ENCODE measurements at regions not wholly inside any gene's neighbourhood (a gene's known extent, or its start where the extent isn't known, plus 50 kb on each side); places are given as distances from the start of the nearest gene placed in this dataset.

GRCh38 chr5:149441986-149442385, 62.9 kb upstream of the IL17B start:
- Mint-ChIP-seq H3K36me3 (ENCODE audit: insufficient read depth, unreplicated experiment) (no peaks in the 10 kb centered on the region), H3K27ac (ENCODE audit: low read depth, unreplicated experiment) (peak overlapping the region; percentile 84), H3K27me3 (ENCODE audit: insufficient read depth, unreplicated experiment) (no peaks in the 10 kb centered on the region), H3K9me3 (ENCODE audit: unreplicated experiment) (no peaks in the 10 kb centered on the region), H3K4me1 (ENCODE audit: insufficient read depth, unreplicated experiment) (peaks cover 59% of the 10 kb centered on the region), H3K4me3 (ENCODE audit: unreplicated experiment) (peak overlapping the region; percentile 41)
- BruUV-seq (replicated peaks), result no TSS peak
- ChIA-PET POLR2A (interaction anchor here (0.8 to 30.8 kb wide), 21 partner anchors 9 to 177 kb away, joined by 3 to 1058 read pairs (median 5); partner anchors contain the start of gene CSNK1A1), CTCF (interaction anchor here (0.6 to 21.8 kb wide), 34 partner anchors 9 to 394 kb away, joined by 3 to 662 read pairs (median 8); partner anchors contain the start of genes ARHGEF37, CSNK1A1 and IL17B)
- intact Hi-C loops (cut with micrococcal nuclease), result loop anchor here (1.0 kb wide), 3 partner anchors 47 to 176 kb away; no protein-coding TSS in a partner anchor
- DNase-seq (ENCODE audit: unreplicated experiment), result peak; percentile 38
- TF ChIP-seq CTCF (IDR thresholded peaks at IDR 0.05; ENCODE audit: unreplicated experiment), result no peak

- CTCF ChIA-PET, result interaction anchor here (0.5 to 21.8 kb wide), 40 partner anchors 8 to 522 kb away, joined by 3 to 662 read pairs (median 6); partner anchors contain the start of genes ARHGEF37, CSNK1A1 and IL17B
- H3K27ac Mint-ChIP-seq (ENCODE audit: low read depth, unreplicated experiment), result peak overlapping the region; percentile 84
- no TSS peak for BruUV-seq (replicated peaks)
- no peaks in the 10 kb centered on the region for H3K36me3 Mint-ChIP-seq (ENCODE audit: insufficient read depth, unreplicated experiment)
- intact Hi-C loops (cut with micrococcal nuclease), result no loop called here
- POLR2A ChIA-PET, result interaction anchor here (0.8 to 30.8 kb wide), 22 partner anchors 10 to 195 kb away, joined by 3 to 1058 read pairs (median 10); partner anchors contain the start of genes ARHGEF37 and CSNK1A1
- TF ChIP-seq CTCF (IDR thresholded peaks at IDR 0.05; ENCODE audit: unreplicated experiment), result no peak
- DNase-seq (ENCODE audit: unreplicated experiment), result no peak
- H3K4me3 Mint-ChIP-seq (ENCODE audit: unreplicated experiment), result no peak overlapping the region
- no peaks in the 10 kb centered on the region for H3K9me3 Mint-ChIP-seq (ENCODE audit: unreplicated experiment)
- H3K4me1 Mint-ChIP-seq (ENCODE audit: insufficient read depth, unreplicated experiment), result peaks cover 59% of the 10 kb centered on the region
- H3K27me3 Mint-ChIP-seq (ENCODE audit: insufficient read depth, unreplicated experiment), result no peaks in the 10 kb centered on the region
These were observed 62.2 kb upstream of the IL17B start for GRCh38 chr5:149441194-149441753.

- peaks cover 48% of the 10 kb centered on the region for H3K4me1 Mint-ChIP-seq (ENCODE audit: insufficient read depth, unreplicated experiment)
- H3K27ac Mint-ChIP-seq (ENCODE audit: low read depth, unreplicated experiment), result peak overlapping the region; percentile 94
- POLR2A ChIA-PET, result interaction anchor here (0.6 to 30.8 kb wide), 35 partner anchors 8 to 650 kb away, joined by 3 to 1058 read pairs (median 7); partner anchors contain the start of genes ARHGEF37, CSNK1A1 and GRPEL2
- CTCF ChIA-PET, result interaction anchor here (0.6 to 21.8 kb wide), 36 partner anchors 7 to 530 kb away, joined by 3 to 662 read pairs (median 5); partner anchors contain the start of genes CSNK1A1 and IL17B
- H3K27me3 Mint-ChIP-seq (ENCODE audit: insufficient read depth, unreplicated experiment), result no peaks in the 10 kb centered on the region
- no peaks in the 10 kb centered on the region for H3K36me3 Mint-ChIP-seq (ENCODE audit: insufficient read depth, unreplicated experiment)
- peak overlapping the region; percentile 44 for H3K4me3 Mint-ChIP-seq (ENCODE audit: unreplicated experiment)
- no TSS peak for BruUV-seq (replicated peaks)
- H3K9me3 Mint-ChIP-seq (ENCODE audit: unreplicated experiment), result no peaks in the 10 kb centered on the region
- DNase-seq (ENCODE audit: unreplicated experiment), result peak; percentile 99
- intact Hi-C loops (cut with micrococcal nuclease), result loop anchor here (1.0 kb wide), 1 partner anchor 111 kb away; the partner anchor contains the start of gene CSNK1A1
- peak; percentile 74 for TF ChIP-seq CTCF (IDR thresholded peaks at IDR 0.05; ENCODE audit: unreplicated experiment)
These were observed 60.9 kb upstream of the IL17B start for GRCh38 chr5:149439899-149440542.

GRCh38 chr5:149438711-149439132, 59.6 kb upstream of the IL17B start:
- H3K9me3 Mint-ChIP-seq (ENCODE audit: unreplicated experiment), result no peaks in the 10 kb centered on the region
- H3K27ac Mint-ChIP-seq (ENCODE audit: low read depth, unreplicated experiment), result no peak overlapping the region
- peaks cover 48% of the 10 kb centered on the region for H3K4me1 Mint-ChIP-seq (ENCODE audit: insufficient read depth, unreplicated experiment)
- H3K36me3 Mint-ChIP-seq (ENCODE audit: insufficient read depth, unreplicated experiment), result no peaks in the 10 kb centered on the region
- no peak overlapping the region for H3K4me3 Mint-ChIP-seq (ENCODE audit: unreplicated experiment)
- BruUV-seq (replicated peaks), result no TSS peak
- intact Hi-C loops (cut with micrococcal nuclease), result no loop called here
- CTCF ChIA-PET, result interaction anchor here (0.5 to 21.8 kb wide), 24 partner anchors 9 to 1139 kb away, joined by 3 to 662 read pairs (median 6); partner anchors contain the start of genes CSNK1A1 and IL17B
- no peak for TF ChIP-seq CTCF (IDR thresholded peaks at IDR 0.05; ENCODE audit: unreplicated experiment)
- POLR2A ChIA-PET, result interaction anchor here (0.6 to 30.8 kb wide), 31 partner anchors 9 to 864 kb away, joined by 3 to 1058 read pairs (median 5); partner anchors contain the start of genes ARHGEF37, ARSI, CSNK1A1 and GRPEL2
- peak; percentile 93 for DNase-seq (ENCODE audit: unreplicated experiment)
- H3K27me3 Mint-ChIP-seq (ENCODE audit: insufficient read depth, unreplicated experiment), result no peaks in the 10 kb centered on the region
